ENCODE measurements at regions not wholly inside any gene's neighbourhood (a gene's known extent, or its start where the extent isn't known, plus 50 kb on each side); places are given as distances from the start of the nearest gene placed in this dataset.
"Not testable (repeated sequence)": the region's sequence is repeated elsewhere in the genome, so short reads cannot be mapped to it uniquely, and the experiment has no call there.

GRCh38 chr15:96960711-96961480 lies 630.4 kb downstream of the NR2F2 start:
- Mint-ChIP-seq H3K4me3 (no peak overlapping the region), H3K27ac (no peak overlapping the region), H3K27me3 (no peaks in the 10 kb centered on the region), H3K36me3 (ENCODE audit: low read depth) (no peaks in the 10 kb centered on the region), H3K9me3 (peaks cover 5% of the 10 kb centered on the region), H3K4me1 (no peaks in the 10 kb centered on the region)
- ChIA-PET CTCF (no interaction called here), POLR2A (no interaction called here)
- no peak for DNase-seq

GRCh38 chr15:96966554-96966953 lies 636.1 kb downstream of the NR2F2 start:
- H3K36me3 Mint-ChIP-seq (ENCODE audit: low read depth), result no peaks in the 10 kb centered on the region
- H3K4me1 Mint-ChIP-seq, result no peaks in the 10 kb centered on the region
- peaks cover 10% of the 10 kb centered on the region for H3K9me3 Mint-ChIP-seq
- no peak overlapping the region for H3K27ac Mint-ChIP-seq
- no peaks in the 10 kb centered on the region for H3K27me3 Mint-ChIP-seq
- ChIA-PET POLR2A (no interaction called here), CTCF (no interaction called here)
- no peak overlapping the region for H3K4me3 Mint-ChIP-seq
- DNase-seq, result no peak

GRCh38 chr15:96969732-96970710 lies 639.5 kb downstream of the NR2F2 start:
- POLR2A ChIA-PET, result no interaction called here

GRCh38 chr15:96972201-96972600 lies 641.7 kb downstream of the NR2F2 start:
- no peaks in the 10 kb centered on the region for H3K4me1 Mint-ChIP-seq
- no peaks in the 10 kb centered on the region for H3K36me3 Mint-ChIP-seq (ENCODE audit: low read depth)
- peaks cover 8% of the 10 kb centered on the region for H3K9me3 Mint-ChIP-seq
- no peak overlapping the region for H3K27ac Mint-ChIP-seq
- POLR2A ChIA-PET, result no interaction called here
- no peaks in the 10 kb centered on the region for H3K27me3 Mint-ChIP-seq
- DNase-seq, result no peak
- H3K4me3 Mint-ChIP-seq, result no peak overlapping the region
- CTCF ChIA-PET, result no interaction called here

More at GRCh38 chr15:96969732-96970710, 639.5 kb downstream of the NR2F2 start:
- H3K36me3 Mint-ChIP-seq (ENCODE audit: low read depth), result no peaks in the 10 kb centered on the region
- no peaks in the 10 kb centered on the region for H3K27me3 Mint-ChIP-seq
- no peak overlapping the region for H3K27ac Mint-ChIP-seq
- peaks cover 10% of the 10 kb centered on the region for H3K9me3 Mint-ChIP-seq
- DNase-seq, result no peak
- CTCF ChIA-PET, result no interaction called here
- H3K4me3 Mint-ChIP-seq, result no peak overlapping the region
- no peaks in the 10 kb centered on the region for H3K4me1 Mint-ChIP-seq

GRCh38 chr15:96974761-96975160 lies 644.3 kb downstream of the NR2F2 start:
- peaks cover 8% of the 10 kb centered on the region for H3K9me3 Mint-ChIP-seq
- no peak overlapping the region for H3K4me3 Mint-ChIP-seq
- H3K4me1 Mint-ChIP-seq, result no peaks in the 10 kb centered on the region
- H3K27ac Mint-ChIP-seq, result no peak overlapping the region
- CTCF ChIA-PET, result no interaction called here
- H3K36me3 Mint-ChIP-seq (ENCODE audit: low read depth), result no peaks in the 10 kb centered on the region
- no peaks in the 10 kb centered on the region for H3K27me3 Mint-ChIP-seq
- DNase-seq, result no peak
- POLR2A ChIA-PET, result no interaction called here

GRCh38 chr15:96977886-96978285 lies 647.4 kb downstream of the NR2F2 start:
- Mint-ChIP-seq H3K4me3 (no peak overlapping the region), H3K36me3 (ENCODE audit: low read depth) (no peaks in the 10 kb centered on the region), H3K9me3 (no peaks in the 10 kb centered on the region), H3K27me3 (no peaks in the 10 kb centered on the region), H3K4me1 (no peaks in the 10 kb centered on the region), H3K27ac (no peak overlapping the region)
- no peak for DNase-seq
- ChIA-PET CTCF (no interaction called here), POLR2A (no interaction called here)

- H3K9me3 Mint-ChIP-seq, result peaks cover 2% of the 10 kb centered on the region
- no peaks in the 10 kb centered on the region for H3K27me3 Mint-ChIP-seq
- no peaks in the 10 kb centered on the region for H3K36me3 Mint-ChIP-seq (ENCODE audit: low read depth)
- H3K27ac Mint-ChIP-seq, result no peak overlapping the region
- CTCF ChIA-PET, result interaction anchor here (0.6 kb wide), 1 partner anchor 300 kb away, joined by 3 read pairs; no protein-coding TSS in a partner anchor
- H3K4me3 Mint-ChIP-seq, result no peak overlapping the region
- POLR2A ChIA-PET, result no interaction called here
- no peaks in the 10 kb centered on the region for H3K4me1 Mint-ChIP-seq
- DNase-seq, result no peak
These were observed 648.5 kb downstream of the NR2F2 start for GRCh38 chr15:96978937-96979473.

GRCh38 chr15:96984121-96984671 lies 653.7 kb downstream of the NR2F2 start:
- POLR2A ChIA-PET, result interaction anchor here (0.7 kb wide), 1 partner anchor 15 kb away, joined by 3 read pairs; no protein-coding TSS in a partner anchor
- H3K27me3 Mint-ChIP-seq; H3K4me1 Mint-ChIP-seq; H3K27ac Mint-ChIP-seq; H3K9me3 Mint-ChIP-seq; H3K36me3 Mint-ChIP-seq (ENCODE audit: low read depth); CTCF ChIA-PET; H3K4me3 Mint-ChIP-seq; DNase-seq: not testable (repeated sequence)

GRCh38 chr15:96992817-96993216 lies 662.3 kb downstream of the NR2F2 start:
- POLR2A ChIA-PET, result no interaction called here
- H3K27me3 Mint-ChIP-seq, result no peaks in the 10 kb centered on the region
- CTCF ChIA-PET, result no interaction called here
- H3K27ac Mint-ChIP-seq, result no peak overlapping the region
- H3K36me3 Mint-ChIP-seq (ENCODE audit: low read depth), result no peaks in the 10 kb centered on the region
- H3K4me3 Mint-ChIP-seq, result no peak overlapping the region
- no peaks in the 10 kb centered on the region for H3K4me1 Mint-ChIP-seq
- no peak for DNase-seq
- peaks cover 18% of the 10 kb centered on the region for H3K9me3 Mint-ChIP-seq

GRCh38 chr15:96997538-96997937 lies 667.0 kb downstream of the NR2F2 start:
- Mint-ChIP-seq H3K27ac (no peak overlapping the region), H3K9me3 (peaks cover 5% of the 10 kb centered on the region), H3K4me1 (no peaks in the 10 kb centered on the region), H3K4me3 (no peak overlapping the region), H3K36me3 (ENCODE audit: low read depth) (no peaks in the 10 kb centered on the region), H3K27me3 (no peaks in the 10 kb centered on the region)
- DNase-seq, result no peak
- CTCF ChIA-PET, result no interaction called here
- POLR2A ChIA-PET, result no interaction called here

GRCh38 chr15:97009031-97009431 lies 678.5 kb downstream of the NR2F2 start:
- POLR2A ChIA-PET, result no interaction called here
- Mint-ChIP-seq H3K36me3 (ENCODE audit: low read depth) (no peaks in the 10 kb centered on the region), H3K4me1 (no peaks in the 10 kb centered on the region), H3K4me3 (no peak overlapping the region), H3K27me3 (no peaks in the 10 kb centered on the region), H3K9me3 (peaks cover 2% of the 10 kb centered on the region), H3K27ac (no peak overlapping the region)
- DNase-seq, result no peak
- CTCF ChIA-PET, result no interaction called here

GRCh38 chr15:97012986-97013385 lies 682.5 kb downstream of the NR2F2 start:
- DNase-seq, result no peak
- Mint-ChIP-seq H3K4me1 (no peaks in the 10 kb centered on the region), H3K27me3 (no peaks in the 10 kb centered on the region), H3K36me3 (ENCODE audit: low read depth) (no peaks in the 10 kb centered on the region), H3K9me3 (no peaks in the 10 kb centered on the region), H3K4me3 (no peak overlapping the region), H3K27ac (no peak overlapping the region)
- ChIA-PET POLR2A (no interaction called here), CTCF (no interaction called here)

GRCh38 chr15:97013491-97013890 lies 683.0 kb downstream of the NR2F2 start:
- Mint-ChIP-seq H3K4me1 (no peaks in the 10 kb centered on the region), H3K9me3 (no peaks in the 10 kb centered on the region), H3K27me3 (no peaks in the 10 kb centered on the region), H3K4me3 (no peak overlapping the region), H3K36me3 (ENCODE audit: low read depth) (no peaks in the 10 kb centered on the region), H3K27ac (no peak overlapping the region)
- CTCF ChIA-PET, result no interaction called here
- POLR2A ChIA-PET, result no interaction called here
- DNase-seq, result no peak

Data from activated CD4-positive, alpha-beta T cell treated with anti-CD3 and anti-CD28 coated beads, Interleukin-2, amount 10 ng/mL, durations not matched to agents 7 days and 5 days (primary cell).